ENCODE measurements at regions not wholly inside any gene's neighbourhood (a gene's known extent, or its start where the extent isn't known, plus 50 kb on each side); places are given as distances from the start of the nearest gene placed in this dataset.
"Not testable (repeated sequence)": the region's sequence is repeated elsewhere in the genome, so short reads cannot be mapped to it uniquely, and the experiment has no call there.

- no peak for DNase-seq
Measured at GRCh38 chr11:103812680-103813079, 223.8 kb upstream of the DDI1 start.

GRCh38 chr11:103820345-103820744 lies 216.1 kb upstream of the DDI1 start:
- not testable (repeated sequence) for DNase-seq

GRCh38 chr11:103824116-103824515 lies 212.3 kb upstream of the DDI1 start:
- no peak for DNase-seq

GRCh38 chr11:103825469-103825868 lies 211.0 kb upstream of the DDI1 start:
- no peak for DNase-seq

GRCh38 chr11:103826856-103827255 lies 209.6 kb upstream of the DDI1 start:
- no peak for DNase-seq

- DNase-seq: no peak
Measured at GRCh38 chr11:103829596-103829995, 206.8 kb upstream of the DDI1 start.

- no peak for DNase-seq
Measured at GRCh38 chr11:103830205-103830604, 206.2 kb upstream of the DDI1 start.

GRCh38 chr11:103832762-103833161 lies 203.7 kb upstream of the DDI1 start:
- no peak for DNase-seq

- DNase-seq: no peak
Measured at GRCh38 chr11:103842191-103842590, 194.2 kb upstream of the DDI1 start.

- no peak for DNase-seq
Measured at GRCh38 chr11:103842795-103843194, 193.6 kb upstream of the DDI1 start.

GRCh38 chr11:103844327-103845215 lies 191.9 kb upstream of the DDI1 start:
- no peak for DNase-seq

GRCh38 chr11:103845331-103845730 lies 191.1 kb upstream of the DDI1 start:
- DNase-seq: no peak

GRCh38 chr11:103848686-103849085 lies 187.8 kb upstream of the DDI1 start:
- no peak for DNase-seq

- DNase-seq: no peak
Measured at GRCh38 chr11:103849366-103849765, 187.1 kb upstream of the DDI1 start.

- no peak for DNase-seq
Measured at GRCh38 chr11:103850419-103851165, 185.8 kb upstream of the DDI1 start.

- no peak for DNase-seq
Measured at GRCh38 chr11:103851166-103851651, 185.2 kb upstream of the DDI1 start.

Measured in activated CD4-positive, alpha-beta T cell treated with anti-CD3 and anti-CD28 coated beads, Interleukin-2, amount 50 U/mL, for 4 hours (primary cell).